ENCODE measurements at regions not wholly inside any gene's neighbourhood (a gene's known extent, or its start where the extent isn't known, plus 50 kb on each side); places are given as distances from the start of the nearest gene placed in this dataset.
"Not testable (repeated sequence)": the region's sequence is repeated elsewhere in the genome, so short reads cannot be mapped to it uniquely, and the experiment has no call there.

DNA sequence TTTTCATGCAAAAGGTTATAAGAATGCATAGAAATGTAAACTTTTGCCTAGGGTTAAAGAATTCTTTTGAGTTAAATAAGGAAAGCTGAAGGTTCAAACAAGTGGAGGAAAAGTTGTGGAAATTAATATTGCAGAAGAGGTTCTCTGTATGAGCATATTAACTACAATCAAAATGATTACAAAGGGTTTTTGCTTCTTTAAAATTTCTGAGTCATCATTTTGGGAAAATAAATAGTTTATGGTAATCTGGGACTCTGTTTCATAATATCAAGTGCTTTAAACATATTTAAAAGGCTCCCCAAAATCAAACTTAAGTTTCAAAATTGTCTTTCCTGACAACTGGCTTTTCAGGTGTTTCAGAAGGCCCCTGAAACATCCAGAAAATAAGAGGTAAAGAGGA lies 415.7 kb downstream of the ZNF804A start:
- Histone ChIP-seq H3K9ac (ENCODE audit: low read length) (no peak overlapping the region), H3K4me1 (ENCODE audit: control insufficient read depth in 1 of 2, insufficient read depth in 2 of 2, low read length in 2 of 2) (no peaks in the 10 kb centered on the region), H3K4me3 (replicated peaks in 1 of 2; ENCODE audit: low read depth in 1 of 2, low read length in 2 of 2) (no peak overlapping the region), H3K36me3 (ENCODE audit: control insufficient read depth in 1 of 2, insufficient read depth in 2 of 2, low read length in 2 of 2) (no peaks in the 10 kb centered on the region), H2AFZ (ENCODE audit: low read depth, low read length, poor library complexity, severe bottlenecking) (no peak overlapping the region), H3K27me3 (ENCODE audit: insufficient read depth, low read length) (no peaks in the 10 kb centered on the region), H3K9me2 (ENCODE audit: insufficient read depth) (no peaks in the 10 kb centered on the region), H3K27ac (ENCODE audit: low read depth, low read length) (no peak overlapping the region), H3K9me3 (ENCODE audit: control insufficient read depth in 1 of 2, insufficient read depth in 1 of 2, low read depth in 1 of 2, low read length in 2 of 2) (peaks cover 0 to 10% of the 10 kb centered on the region in 2 experiments; a peak in 3 of 4 replicates), H4K20me1 (ENCODE audit: insufficient read depth) (no peaks in the 10 kb centered on the region), H3K4me2 (ENCODE audit: low read length) (no peak overlapping the region), H3K79me2 (ENCODE audit: insufficient read depth, low read length) (no peaks in the 10 kb centered on the region)
- DNase-seq (ENCODE audit: low read depth, low spot score) = no peak
- BruUV-seq (replicated peaks) = no TSS peak
- TF ChIP-seq ELF1 (IDR thresholded peaks at IDR 0.05; ENCODE audit: borderline replicate concordance, low read depth) (no peak), POLR2AphosphoS5 (IDR thresholded peaks at IDR 0.05; ENCODE audit: low read depth, low read length) (no peak), CEBPB (IDR thresholded peaks at IDR 0.05; ENCODE audit: low read depth) (no peak), SIN3A (IDR thresholded peaks at IDR 0.05; ENCODE audit: low read depth) (no peak), SP1 (IDR thresholded peaks at IDR 0.05; ENCODE audit: low read depth) (no peak), ZFX (IDR thresholded peaks at IDR 0.05) (no peak), ZNF274 (IDR thresholded peaks at IDR 0.05; ENCODE audit: low read depth, low read length) (no peak), TCF7L2 (IDR thresholded peaks at IDR 0.05; ENCODE audit: borderline replicate concordance, extremely low read depth, insufficient read depth, insufficient read length) (no peak), JUND (IDR thresholded peaks at IDR 0.05) (no peak)
- TF ChIP-seq, protein P1, sequence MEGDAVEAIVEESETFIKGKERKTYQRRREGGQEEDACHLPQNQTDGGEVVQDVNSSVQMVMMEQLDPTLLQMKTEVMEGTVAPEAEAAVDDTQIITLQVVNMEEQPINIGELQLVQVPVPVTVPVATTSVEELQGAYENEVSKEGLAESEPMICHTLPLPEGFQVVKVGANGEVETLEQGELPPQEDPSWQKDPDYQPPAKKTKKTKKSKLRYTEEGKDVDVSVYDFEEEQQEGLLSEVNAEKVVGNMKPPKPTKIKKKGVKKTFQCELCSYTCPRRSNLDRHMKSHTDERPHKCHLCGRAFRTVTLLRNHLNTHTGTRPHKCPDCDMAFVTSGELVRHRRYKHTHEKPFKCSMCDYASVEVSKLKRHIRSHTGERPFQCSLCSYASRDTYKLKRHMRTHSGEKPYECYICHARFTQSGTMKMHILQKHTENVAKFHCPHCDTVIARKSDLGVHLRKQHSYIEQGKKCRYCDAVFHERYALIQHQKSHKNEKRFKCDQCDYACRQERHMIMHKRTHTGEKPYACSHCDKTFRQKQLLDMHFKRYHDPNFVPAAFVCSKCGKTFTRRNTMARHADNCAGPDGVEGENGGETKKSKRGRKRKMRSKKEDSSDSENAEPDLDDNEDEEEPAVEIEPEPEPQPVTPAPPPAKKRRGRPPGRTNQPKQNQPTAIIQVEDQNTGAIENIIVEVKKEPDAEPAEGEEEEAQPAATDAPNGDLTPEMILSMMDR (IDR thresholded peaks at IDR 0.05 in 2 of 3, conservative IDR thresholded peaks at IDR 0.05 in 1 of 3; ENCODE audit: borderline replicate concordance in 1 of 3, insufficient read depth in 1 of 3, low read depth in 2 of 3, low read length in 2 of 3) = no peak
- TF ChIP-seq, protein P2, sequence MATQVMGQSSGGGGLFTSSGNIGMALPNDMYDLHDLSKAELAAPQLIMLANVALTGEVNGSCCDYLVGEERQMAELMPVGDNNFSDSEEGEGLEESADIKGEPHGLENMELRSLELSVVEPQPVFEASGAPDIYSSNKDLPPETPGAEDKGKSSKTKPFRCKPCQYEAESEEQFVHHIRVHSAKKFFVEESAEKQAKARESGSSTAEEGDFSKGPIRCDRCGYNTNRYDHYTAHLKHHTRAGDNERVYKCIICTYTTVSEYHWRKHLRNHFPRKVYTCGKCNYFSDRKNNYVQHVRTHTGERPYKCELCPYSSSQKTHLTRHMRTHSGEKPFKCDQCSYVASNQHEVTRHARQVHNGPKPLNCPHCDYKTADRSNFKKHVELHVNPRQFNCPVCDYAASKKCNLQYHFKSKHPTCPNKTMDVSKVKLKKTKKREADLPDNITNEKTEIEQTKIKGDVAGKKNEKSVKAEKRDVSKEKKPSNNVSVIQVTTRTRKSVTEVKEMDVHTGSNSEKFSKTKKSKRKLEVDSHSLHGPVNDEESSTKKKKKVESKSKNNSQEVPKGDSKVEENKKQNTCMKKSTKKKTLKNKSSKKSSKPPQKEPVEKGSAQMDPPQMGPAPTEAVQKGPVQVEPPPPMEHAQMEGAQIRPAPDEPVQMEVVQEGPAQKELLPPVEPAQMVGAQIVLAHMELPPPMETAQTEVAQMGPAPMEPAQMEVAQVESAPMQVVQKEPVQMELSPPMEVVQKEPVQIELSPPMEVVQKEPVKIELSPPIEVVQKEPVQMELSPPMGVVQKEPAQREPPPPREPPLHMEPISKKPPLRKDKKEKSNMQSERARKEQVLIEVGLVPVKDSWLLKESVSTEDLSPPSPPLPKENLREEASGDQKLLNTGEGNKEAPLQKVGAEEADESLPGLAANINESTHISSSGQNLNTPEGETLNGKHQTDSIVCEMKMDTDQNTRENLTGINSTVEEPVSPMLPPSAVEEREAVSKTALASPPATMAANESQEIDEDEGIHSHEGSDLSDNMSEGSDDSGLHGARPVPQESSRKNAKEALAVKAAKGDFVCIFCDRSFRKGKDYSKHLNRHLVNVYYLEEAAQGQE (IDR thresholded peaks at IDR 0.05; ENCODE audit: low read depth) = no peak
- TF ChIP-seq, protein P3, sequence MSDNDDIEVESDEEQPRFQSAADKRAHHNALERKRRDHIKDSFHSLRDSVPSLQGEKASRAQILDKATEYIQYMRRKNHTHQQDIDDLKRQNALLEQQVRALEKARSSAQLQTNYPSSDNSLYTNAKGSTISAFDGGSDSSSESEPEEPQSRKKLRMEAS (IDR thresholded peaks at IDR 0.05) = no peak
- TF ChIP-seq, protein P4, sequence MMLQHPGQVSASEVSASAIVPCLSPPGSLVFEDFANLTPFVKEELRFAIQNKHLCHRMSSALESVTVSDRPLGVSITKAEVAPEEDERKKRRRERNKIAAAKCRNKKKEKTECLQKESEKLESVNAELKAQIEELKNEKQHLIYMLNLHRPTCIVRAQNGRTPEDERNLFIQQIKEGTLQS (IDR thresholded peaks at IDR 0.05) = no peak
- intact Hi-C loops (cut with micrococcal nuclease) = no loop called here
- POLR2A ChIA-PET = no interaction called here
- no peak for ATAC-seq
- RAD21 ChIA-PET (ENCODE audit: low non-redundant PET in 1 of 2, low total read pairs in 2 of 2, uncharacterized antibody in 2 of 2, unreplicated experiment in 2 of 2) = no interaction called here
- CTCF ChIA-PET = no interaction called here

DNA sequence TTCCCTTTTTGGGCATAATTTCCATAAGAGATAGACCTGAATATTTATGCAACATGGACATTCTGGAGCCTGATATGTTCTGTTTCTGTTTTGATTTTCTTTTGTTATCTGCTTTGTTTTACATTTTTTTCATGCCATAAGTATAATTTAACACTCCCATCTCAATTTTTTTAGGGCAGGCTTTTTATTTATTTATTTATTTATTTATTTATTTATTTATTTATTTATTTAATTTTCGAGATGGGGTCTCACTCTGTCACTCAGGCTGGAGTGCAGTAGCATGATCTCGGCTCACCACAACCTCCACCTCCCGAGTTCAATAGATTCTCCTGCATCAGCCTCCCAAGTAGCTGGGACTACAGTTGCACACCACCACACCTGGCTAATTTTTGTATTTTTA lies 427.6 kb downstream of the ZNF804A start:
- CTCF ChIA-PET; H3K9me3 ChIP-seq (ENCODE audit: control insufficient read depth in 1 of 2, insufficient read depth in 1 of 2, low read depth in 1 of 2, low read length in 2 of 2); H3K79me2 ChIP-seq (ENCODE audit: insufficient read depth, low read length); H2AFZ ChIP-seq (ENCODE audit: low read depth, low read length, poor library complexity, severe bottlenecking); H3K4me1 ChIP-seq (ENCODE audit: control insufficient read depth in 1 of 2, insufficient read depth in 2 of 2, low read length in 2 of 2); H3K9ac ChIP-seq (ENCODE audit: low read length); H3K36me3 ChIP-seq (ENCODE audit: control insufficient read depth in 1 of 2, insufficient read depth in 2 of 2, low read length in 2 of 2); intact Hi-C loops (cut with micrococcal nuclease); DNase-seq (ENCODE audit: low read depth, low spot score); H3K9me2 ChIP-seq (ENCODE audit: insufficient read depth); H3K27me3 ChIP-seq (ENCODE audit: insufficient read depth, low read length); RAD21 ChIA-PET (ENCODE audit: low non-redundant PET in 1 of 2, low total read pairs in 2 of 2, uncharacterized antibody in 2 of 2, unreplicated experiment in 2 of 2); POLR2A ChIA-PET; ATAC-seq; H3K4me3 ChIP-seq (replicated peaks in 1 of 2; ENCODE audit: low read depth in 1 of 2, low read length in 2 of 2); H3K27ac ChIP-seq (ENCODE audit: low read depth, low read length); H4K20me1 ChIP-seq (ENCODE audit: insufficient read depth); H3K4me2 ChIP-seq (ENCODE audit: low read length); BruUV-seq (replicated peaks): not testable (repeated sequence)

Data from HCT116 (cell line).